GM06990 (cell line): ENCODE measurements at regions not wholly inside any gene's neighbourhood (a gene's known extent, or its start where the extent isn't known, plus 50 kb on each side); places are given as distances from the start of the nearest gene placed in this dataset.

ENCODE experiments used
- DNase-seq: peaks from one replicate; pipeline ENCODE4 v3.0.0-alpha.2; 2011; ENCODE audit not compliant: insufficient read length; ENCODE audit errors: extremely low read depth
- H3K27me3 ChIP-seq: replicated peaks from 2 replicates; pipeline ENCODE4 v1.6.0; 2011; ENCODE audit warnings: low read length; ENCODE audit not compliant: control insufficient read depth, insufficient read depth
- H3K36me3 ChIP-seq: 2 replicates; pipeline ENCODE4 v1.5.1; 2011; ENCODE audit warnings: low read length; ENCODE audit not compliant: control insufficient read depth, insufficient read depth
- H3K4me3 ChIP-seq: replicated peaks from 2 replicates; pipeline ENCODE4 v1.5.1; 2011; ENCODE audit warnings: low read depth, mild to moderate bottlenecking, control low read depth, low read length
- TF ChIP-seq, protein P1 (sequence below): IDR thresholded peaks from 2 replicates; pipeline ENCODE4 v1.5.1; 2011; ENCODE audit warnings: low read length, control low read depth, mild to moderate bottlenecking, inconsistent platforms; ENCODE audit not compliant: insufficient read depth, poor library complexity, severe bottlenecking

DNA sequence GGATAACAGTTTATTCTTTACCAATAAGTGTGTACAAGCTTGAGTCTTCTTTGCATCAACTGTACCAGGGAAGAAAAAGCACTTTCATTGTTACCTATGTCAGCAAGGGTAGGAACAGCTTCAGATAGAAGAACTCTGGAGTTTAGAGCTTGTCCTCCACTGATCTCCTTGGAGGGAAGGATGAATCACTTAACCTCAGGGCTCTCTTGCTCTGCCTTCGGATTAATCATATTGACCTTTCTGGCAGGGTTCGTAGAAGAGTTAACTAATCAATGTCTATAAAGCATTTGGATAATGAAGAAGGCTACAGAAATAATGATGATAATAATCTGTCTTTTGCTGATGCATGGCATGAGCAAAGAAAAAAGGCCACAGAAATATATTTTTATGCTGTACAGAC is 339.5 kb upstream of the TPK1 start:
- H3K27me3 ChIP-seq: no peaks in the 10 kb centered on the region
- no peaks in the 10 kb centered on the region for H3K36me3 ChIP-seq
- H3K4me3 ChIP-seq: no peak overlapping the region
- TF ChIP-seq, protein P1, sequence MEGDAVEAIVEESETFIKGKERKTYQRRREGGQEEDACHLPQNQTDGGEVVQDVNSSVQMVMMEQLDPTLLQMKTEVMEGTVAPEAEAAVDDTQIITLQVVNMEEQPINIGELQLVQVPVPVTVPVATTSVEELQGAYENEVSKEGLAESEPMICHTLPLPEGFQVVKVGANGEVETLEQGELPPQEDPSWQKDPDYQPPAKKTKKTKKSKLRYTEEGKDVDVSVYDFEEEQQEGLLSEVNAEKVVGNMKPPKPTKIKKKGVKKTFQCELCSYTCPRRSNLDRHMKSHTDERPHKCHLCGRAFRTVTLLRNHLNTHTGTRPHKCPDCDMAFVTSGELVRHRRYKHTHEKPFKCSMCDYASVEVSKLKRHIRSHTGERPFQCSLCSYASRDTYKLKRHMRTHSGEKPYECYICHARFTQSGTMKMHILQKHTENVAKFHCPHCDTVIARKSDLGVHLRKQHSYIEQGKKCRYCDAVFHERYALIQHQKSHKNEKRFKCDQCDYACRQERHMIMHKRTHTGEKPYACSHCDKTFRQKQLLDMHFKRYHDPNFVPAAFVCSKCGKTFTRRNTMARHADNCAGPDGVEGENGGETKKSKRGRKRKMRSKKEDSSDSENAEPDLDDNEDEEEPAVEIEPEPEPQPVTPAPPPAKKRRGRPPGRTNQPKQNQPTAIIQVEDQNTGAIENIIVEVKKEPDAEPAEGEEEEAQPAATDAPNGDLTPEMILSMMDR: no peak
- no peak for DNase-seq

DNA sequence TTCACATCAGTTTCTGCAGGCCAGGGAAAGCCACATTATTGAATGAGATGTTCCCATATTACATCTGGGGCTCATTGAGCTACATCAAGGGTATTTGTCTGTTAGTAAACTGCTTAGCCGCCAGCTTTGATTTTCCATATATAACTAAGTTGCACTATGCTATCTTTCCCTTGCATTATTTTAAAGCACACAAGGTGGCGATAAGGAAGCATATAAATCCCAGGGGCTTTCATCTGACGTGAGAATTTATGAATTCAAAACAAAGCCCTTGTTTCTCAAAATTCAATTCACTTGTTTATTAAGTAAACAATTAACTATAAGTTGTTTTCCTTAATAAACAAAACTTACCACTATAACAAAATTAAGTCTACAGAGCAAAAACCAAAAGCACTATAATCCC is 334.1 kb upstream of the TPK1 start:
- H3K27me3 ChIP-seq: no peaks in the 10 kb centered on the region
- H3K36me3 ChIP-seq: no peaks in the 10 kb centered on the region
- H3K4me3 ChIP-seq: no peak overlapping the region
- TF ChIP-seq, protein P1: no peak
- DNase-seq: no peak

DNA sequence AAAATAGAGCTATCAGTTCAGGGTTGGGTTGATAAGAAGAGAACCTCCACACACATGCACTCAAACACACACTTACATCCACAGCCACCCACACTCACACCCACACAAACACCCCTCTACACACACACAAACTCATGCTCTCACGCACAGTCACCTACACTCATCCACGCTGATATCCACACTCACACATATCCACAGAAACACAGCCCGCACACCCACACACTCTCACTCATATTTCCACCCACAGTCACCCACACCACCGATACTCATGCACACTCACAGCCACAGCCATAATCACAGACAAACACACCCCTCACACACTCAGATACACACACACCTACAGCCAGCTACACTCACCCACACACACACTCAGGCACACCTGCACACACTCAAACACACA is 333.0 kb upstream of the TPK1 start:
- Histone ChIP-seq H3K27me3 (no peaks in the 10 kb centered on the region), H3K4me3 (no peak overlapping the region), H3K36me3 (no peaks in the 10 kb centered on the region)
- no peak for DNase-seq
- TF ChIP-seq, protein P1: no peak

DNA sequence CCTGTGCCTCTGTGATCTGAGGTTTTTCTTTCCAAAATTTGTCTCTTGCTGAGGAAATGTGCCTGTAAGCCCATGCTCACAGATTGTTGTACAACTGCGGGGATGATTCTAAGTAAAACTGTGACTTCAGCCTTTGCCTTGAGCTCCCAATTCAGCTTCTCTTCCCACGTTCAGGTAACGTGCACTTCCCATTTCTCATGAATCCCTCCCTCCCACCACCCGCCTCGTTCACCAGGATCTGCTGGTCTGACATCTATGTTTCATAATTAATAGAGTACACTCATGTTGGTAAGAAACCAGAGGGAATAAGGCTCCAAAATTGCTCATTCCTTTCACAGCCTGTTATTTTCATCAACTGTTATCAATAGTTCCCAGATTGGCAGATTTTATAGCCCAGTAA is 332.6 kb upstream of the TPK1 start:
- Histone ChIP-seq H3K27me3 (no peaks in the 10 kb centered on the region), H3K36me3 (no peaks in the 10 kb centered on the region), H3K4me3 (no peak overlapping the region)
- no peak for DNase-seq
- TF ChIP-seq, protein P1: no peak

DNA sequence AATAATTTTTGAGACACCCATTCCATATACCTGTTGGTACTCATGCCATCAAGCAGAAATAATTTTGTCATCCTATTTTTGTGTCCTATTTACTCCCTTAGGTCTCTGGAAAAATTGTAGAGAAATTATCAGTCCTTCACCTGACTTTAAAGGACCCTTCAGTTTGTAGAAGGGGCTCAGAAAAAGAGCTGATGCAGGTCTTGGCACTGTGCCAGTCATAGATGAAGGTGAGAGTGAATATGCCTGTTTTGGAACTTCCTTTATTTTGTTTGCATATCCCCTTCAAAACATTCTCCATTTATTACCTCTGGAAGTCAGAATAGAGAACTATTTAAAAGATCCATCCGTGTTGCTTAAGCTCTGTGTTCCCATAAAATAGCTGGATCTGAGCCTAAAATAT is 321.0 kb upstream of the TPK1 start:
- Histone ChIP-seq H3K36me3 (no peaks in the 10 kb centered on the region), H3K4me3 (no peak overlapping the region), H3K27me3 (no peaks in the 10 kb centered on the region)
- TF ChIP-seq, protein P1: no peak
- DNase-seq: no peak

DNA sequence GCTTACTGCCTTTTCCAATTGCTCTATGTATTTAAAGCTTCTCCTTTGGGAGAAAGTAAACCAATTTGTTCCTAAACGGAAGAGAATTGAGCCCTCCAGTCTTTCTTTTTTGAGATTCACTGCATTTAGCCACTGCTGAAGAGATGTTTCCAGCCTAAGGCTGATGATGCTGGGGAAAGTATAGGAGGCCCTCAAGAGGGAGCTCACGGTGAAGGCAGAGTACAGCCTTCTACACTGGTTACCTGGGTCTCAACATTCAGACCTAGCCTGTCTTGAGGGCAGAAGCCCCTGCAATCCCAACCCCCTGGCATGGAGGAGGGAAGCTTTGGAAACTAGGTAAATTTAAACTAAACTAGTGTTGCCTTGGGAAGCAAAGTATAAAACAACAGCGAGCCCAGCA is 316.7 kb upstream of the TPK1 start:
- Histone ChIP-seq H3K4me3 (no peak overlapping the region), H3K36me3 (no peaks in the 10 kb centered on the region), H3K27me3 (no peaks in the 10 kb centered on the region)
- no peak for DNase-seq
- TF ChIP-seq, protein P1: no peak
